ENCODE measurements at regions not wholly inside any gene's neighbourhood (a gene's known extent, or its start where the extent isn't known, plus 50 kb on each side); places are given as distances from the start of the nearest gene placed in this dataset.
"Not testable (repeated sequence)": the region's sequence is repeated elsewhere in the genome, so short reads cannot be mapped to it uniquely, and the experiment has no call there.

DNA sequence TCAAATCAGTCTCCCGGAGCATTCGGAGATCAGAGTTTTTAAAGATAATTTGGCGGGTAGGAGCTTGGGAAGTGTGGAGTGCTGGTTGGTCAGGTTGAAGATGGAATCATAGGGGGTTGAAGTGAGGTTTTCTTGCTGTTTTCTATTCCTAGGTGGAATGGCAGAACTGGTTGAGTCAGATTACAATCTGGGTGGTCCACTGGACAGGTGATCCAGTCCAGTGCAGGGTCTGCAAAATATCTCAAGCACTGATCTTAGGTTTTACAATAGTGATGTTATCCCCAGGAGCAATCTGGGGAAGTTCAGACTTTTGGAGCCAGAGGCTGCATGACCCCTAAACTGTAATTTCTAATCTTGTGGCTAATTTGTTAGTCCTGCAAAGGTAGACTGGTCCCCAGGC, 416.4 kb upstream of the MAGEB16 start:
- not testable (repeated sequence) for DNase-seq (ENCODE audit: low read depth)

DNA sequence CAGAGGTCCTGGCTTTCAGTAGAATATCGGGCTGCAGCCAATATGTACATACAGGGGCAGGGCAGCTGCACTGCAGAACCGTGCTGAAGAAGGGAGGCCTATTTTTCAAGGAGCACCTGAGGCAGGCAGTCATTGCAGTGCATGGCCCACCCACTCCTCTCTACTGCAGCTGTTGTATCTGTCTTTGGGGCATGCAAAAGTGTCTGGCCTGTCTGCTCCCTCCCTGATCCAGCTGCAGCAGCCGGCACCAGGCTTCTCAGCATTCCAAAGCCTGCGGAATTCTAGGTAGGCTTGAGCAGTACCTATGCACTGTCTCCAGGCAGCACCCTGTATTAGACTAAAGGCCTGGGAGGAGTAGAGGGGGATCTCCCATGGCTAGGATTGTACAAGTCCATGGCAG, 415.2 kb upstream of the MAGEB16 start:
- DNase-seq (ENCODE audit: low read depth), result no peak
- no peak overlapping the region for H3K4me3 ChIP-seq (ENCODE audit: low read depth, low read length)

More for the DNA sequence above, 416.4 kb upstream of the MAGEB16 start:
- not testable (repeated sequence) for H3K4me3 ChIP-seq (ENCODE audit: low read depth, low read length)

DNA sequence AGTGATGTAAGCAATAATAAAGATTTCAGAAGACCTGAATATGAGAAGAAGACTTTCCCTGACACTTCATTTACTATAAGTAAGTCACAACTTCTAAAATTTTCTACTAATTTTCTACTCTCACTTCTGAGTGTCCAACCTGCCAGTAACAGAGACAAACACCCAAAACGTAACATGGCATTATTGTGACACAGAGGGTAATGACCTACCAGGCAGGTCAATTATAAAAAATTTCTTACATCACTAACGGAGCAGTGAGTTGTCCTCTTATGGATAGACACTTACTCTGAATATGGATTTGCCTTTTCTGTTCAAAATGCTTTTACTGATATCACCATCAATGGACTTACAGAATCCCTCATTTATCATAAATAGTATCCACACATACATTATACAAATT, 405.9 kb upstream of the MAGEB16 start:
- no peak for DNase-seq (ENCODE audit: low read depth)
- no peak overlapping the region for H3K4me3 ChIP-seq (ENCODE audit: low read depth, low read length)

DNA sequence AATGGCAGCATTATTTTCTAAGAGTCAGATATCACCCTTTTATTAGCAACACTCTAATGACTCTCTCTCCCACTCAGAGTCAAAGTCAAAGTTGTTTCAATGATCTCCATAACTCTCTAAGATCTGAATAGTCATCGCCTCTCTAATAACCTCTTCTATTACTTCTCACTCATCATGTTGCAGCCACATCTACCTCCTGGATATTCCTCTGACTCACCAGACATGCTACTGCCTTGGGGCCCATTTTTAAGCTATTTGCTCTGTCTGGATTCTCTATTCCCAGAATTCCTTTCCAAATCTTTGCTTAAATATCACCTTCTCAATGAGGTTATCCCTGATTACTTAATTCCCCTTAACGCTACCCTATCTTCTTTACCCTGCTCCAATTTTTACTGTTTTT, 391.8 kb upstream of the MAGEB16 start:
- no peak overlapping the region for H3K4me3 ChIP-seq (ENCODE audit: low read depth, low read length)
- DNase-seq (ENCODE audit: low read depth), result no peak

DNA sequence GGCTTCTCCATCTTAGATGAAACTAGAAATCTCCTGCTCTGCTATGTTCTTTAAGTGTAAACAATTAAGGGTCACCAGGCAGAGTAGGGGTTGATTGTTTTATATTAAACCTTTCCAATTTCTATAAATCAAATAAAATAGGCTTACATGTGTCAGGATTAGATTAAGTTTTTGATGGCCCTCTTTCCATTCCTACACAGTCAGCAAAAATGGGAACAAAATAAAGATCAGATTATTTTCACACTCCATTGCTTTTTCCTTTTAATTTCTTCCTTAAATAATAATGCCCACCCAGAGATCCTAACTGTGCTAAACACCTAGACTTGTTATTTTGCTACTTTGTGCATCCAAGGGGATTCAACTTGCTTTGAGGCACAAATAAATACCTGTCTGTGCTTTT, 381.4 kb upstream of the MAGEB16 start:
- H3K4me3 ChIP-seq (ENCODE audit: low read depth, low read length), result no peak overlapping the region
- DNase-seq (ENCODE audit: low read depth), result no peak

DNA sequence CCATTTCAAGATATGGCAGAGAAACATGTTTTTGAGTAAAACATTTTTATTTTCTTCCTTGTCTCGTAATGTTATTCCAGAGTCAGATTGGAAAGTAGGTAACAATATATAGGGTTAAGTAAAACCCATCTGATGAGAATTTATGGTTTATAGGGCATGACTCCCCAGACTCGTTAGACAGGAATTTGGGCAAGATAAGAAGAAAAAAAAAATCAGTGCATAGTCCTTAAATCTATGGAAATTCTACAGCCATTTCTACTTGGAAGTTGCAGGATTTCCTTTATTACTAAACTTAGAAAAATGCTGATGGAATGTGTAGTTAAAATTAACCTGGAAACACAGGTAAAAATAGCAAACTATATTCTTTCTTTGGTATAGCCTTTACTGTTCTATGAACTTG, 366.1 kb upstream of the MAGEB16 start:
- DNase-seq (ENCODE audit: low read depth), result no peak
- no peak overlapping the region for H3K4me3 ChIP-seq (ENCODE audit: low read depth, low read length)

DNA sequence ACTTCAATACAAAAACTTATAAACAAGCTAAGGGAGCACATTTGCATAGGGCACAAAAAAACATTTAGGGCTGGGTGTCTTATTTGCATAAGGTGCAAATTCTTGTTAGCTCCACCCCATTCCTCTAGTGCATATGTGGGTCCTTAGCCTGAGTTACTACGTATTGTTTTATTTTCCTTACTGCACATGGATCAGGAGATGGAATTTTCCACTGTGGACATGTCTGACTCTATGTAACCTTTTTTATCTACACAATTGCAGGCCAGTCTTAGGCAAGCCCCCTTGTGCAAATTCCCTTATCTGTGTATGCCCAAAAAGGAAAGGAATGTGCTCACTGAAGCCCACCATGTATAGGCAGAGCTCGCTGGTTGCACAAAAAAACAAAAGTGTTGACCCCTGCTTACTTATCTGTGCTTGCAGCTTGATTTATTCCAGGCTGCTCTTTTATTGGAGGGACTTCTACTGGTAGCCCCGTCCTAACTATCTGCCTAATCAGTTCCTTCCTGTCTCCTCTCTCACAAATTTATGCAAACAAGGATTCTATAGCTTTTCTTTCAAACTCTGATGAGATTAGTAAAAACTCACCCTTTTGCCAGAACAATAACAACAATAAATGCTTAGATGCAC, 359.0 kb upstream of the MAGEB16 start:
- no peak for DNase-seq (ENCODE audit: low read depth)
- no peak overlapping the region for H3K4me3 ChIP-seq (ENCODE audit: low read depth, low read length)

DNA sequence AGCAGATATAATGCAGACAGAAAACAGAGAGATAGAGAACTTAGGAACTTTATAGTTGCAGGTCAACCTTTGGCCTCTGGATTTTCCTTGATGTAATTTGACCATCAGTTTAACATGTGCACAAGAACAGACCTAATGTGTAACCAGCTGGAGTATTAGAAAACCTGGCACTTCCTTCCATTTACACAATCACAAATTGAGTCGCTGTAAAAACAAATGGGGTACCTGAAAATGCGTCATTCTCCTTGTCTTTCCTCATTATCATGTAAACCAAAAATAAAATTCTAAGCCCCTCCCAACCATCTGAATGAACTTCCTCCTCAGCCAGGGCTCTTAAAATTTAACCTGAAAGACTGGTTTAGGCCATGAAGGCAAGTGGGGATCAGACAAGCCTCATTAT, 358.4 kb upstream of the MAGEB16 start:
- no peak overlapping the region for H3K4me3 ChIP-seq (ENCODE audit: low read depth, low read length)
- no peak for DNase-seq (ENCODE audit: low read depth)

DNA sequence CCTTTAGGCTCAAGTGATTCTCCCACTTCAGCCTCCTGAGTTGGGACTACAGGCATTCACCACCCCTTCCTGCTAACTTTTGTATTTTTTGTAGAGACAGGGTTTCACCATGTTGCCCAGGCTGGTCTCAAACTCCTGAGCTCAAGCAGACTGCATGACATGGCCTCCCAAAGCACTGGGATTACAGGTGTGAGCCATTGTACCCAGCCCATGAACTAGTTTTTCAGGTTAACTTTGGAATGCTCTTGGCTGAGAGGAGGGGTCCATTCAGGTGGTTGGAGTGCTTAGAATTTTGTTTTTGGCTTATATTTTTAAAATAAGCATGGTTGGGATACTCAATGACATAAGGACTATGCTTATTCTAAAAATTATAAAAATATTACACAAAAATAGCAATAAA, 355.7 kb upstream of the MAGEB16 start:
- no peak for DNase-seq (ENCODE audit: low read depth)
- H3K4me3 ChIP-seq (ENCODE audit: low read depth, low read length), result no peak overlapping the region

DNA sequence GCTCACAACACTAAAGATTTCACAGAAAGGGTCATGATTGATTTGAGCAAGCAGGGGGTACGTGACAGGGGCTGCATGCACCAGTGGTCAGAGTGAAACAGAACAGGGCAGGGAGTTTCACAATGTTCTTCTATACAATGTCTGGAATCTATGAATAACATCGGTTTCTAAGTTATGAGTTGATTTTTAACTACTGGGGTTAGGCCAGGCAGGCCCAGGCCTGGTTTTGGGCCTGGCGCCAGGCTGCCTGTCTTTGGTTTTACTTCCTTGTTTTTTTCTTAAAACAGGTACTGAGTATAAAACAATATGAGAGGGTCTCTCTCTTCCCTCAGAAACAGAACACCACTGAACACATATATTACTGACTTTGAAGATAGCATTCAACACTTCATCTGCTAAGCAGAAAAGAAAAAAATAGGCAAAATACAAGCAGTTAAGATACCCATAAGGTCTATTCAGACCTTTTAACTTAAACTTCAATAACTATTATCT, 355.0 kb upstream of the MAGEB16 start:
- not testable (repeated sequence) for H3K4me3 ChIP-seq (ENCODE audit: low read depth, low read length); DNase-seq (ENCODE audit: low read depth)

DNA sequence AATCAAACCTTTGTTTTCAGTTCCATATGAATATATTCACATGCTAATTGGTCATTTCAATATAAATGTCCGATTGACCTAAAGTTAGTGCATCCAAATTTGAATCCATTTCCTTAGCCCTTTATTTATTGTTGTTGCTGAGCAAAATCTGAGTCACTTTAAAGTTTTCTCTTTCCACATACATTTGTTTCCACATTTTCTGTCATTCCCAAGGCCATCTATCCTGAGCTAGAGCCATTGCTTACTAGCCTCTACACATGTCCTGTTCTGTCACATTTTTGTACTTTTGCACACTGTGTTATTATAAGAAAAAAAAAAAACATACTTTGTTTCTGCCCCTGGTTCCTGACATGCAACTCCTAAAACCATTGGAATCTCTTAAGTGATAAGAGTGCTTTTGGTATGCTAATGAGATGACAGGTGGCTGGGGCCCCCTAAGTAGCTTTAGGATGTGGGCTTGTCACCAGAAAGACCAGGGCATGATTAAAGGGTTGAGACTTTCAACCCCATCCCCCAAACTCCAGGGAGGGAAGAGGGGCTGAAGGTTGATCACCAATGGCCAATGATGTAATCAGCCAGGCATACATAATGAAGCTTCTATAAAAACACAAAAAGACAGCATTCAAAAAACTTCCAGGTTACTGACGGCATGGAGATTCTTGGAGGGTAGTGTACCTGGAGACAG, 353.3 kb upstream of the MAGEB16 start:
- DNase-seq (ENCODE audit: low read depth), result no peak

DNA sequence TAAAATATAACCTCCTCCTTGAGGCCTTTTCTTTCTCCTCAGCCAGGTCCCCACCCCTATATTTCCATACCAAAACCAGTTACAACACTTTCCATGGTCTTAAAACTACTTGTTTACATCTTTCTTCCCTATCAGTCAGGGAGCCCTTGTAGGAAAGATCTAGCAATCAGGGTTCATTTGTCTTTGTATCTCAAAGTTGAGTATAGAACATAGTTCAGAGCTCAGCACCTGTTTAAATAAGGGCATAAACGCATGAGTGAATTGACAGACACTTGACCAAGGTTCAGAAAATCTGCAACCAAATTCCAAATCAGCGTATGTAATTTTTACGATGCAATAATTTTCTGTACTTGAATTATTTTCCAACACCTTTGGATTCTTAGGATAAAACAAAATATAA, 352.2 kb upstream of the MAGEB16 start:
- no peak overlapping the region for H3K4me3 ChIP-seq (ENCODE audit: low read depth, low read length)
- no peak for DNase-seq (ENCODE audit: low read depth)

More for the DNA sequence above, 353.3 kb upstream of the MAGEB16 start:
- H3K4me3 ChIP-seq (ENCODE audit: low read depth, low read length), result no peak overlapping the region

DNA sequence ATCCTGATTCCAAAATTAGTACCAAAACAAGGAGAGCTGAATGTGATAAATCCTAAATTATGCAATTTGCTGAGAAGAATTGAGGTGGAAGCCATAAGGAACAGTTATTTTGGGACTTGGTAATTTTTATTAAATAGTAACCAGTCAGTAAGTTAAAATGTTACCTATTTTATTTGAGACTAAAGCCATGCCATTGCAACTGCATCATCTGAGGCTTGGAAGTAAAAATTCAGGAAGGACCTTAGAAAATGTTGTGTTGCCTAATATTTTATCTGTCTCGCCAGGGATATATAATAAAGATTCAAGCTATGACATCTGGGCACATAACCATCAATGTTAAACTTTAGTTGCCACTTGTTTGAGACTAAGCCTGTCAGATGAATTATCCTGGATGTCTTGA, 341.3 kb upstream of the MAGEB16 start:
- no peak for DNase-seq (ENCODE audit: low read depth)
- no peak overlapping the region for H3K4me3 ChIP-seq (ENCODE audit: low read depth, low read length)

DNA sequence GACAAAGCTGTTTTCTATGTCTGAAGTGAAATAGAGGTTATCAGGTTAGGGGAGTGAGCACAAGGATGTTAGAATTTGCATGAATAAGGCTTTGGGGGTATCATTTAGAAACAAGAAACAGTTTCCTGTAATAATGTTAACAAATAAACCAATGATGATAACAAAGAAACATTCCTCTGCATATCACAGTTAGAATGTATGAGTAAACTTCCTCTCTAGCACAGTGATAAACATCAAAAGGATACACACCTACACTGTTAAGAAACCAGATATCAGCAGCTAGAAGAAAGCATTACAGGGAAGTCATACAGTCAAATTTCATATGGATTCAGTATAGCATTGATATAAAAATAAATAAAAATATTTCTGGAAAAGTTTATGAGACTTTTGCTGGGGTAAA, 340.0 kb upstream of the MAGEB16 start:
- DNase-seq (ENCODE audit: low read depth), result no peak
- H3K4me3 ChIP-seq (ENCODE audit: low read depth, low read length), result no peak overlapping the region

DNA sequence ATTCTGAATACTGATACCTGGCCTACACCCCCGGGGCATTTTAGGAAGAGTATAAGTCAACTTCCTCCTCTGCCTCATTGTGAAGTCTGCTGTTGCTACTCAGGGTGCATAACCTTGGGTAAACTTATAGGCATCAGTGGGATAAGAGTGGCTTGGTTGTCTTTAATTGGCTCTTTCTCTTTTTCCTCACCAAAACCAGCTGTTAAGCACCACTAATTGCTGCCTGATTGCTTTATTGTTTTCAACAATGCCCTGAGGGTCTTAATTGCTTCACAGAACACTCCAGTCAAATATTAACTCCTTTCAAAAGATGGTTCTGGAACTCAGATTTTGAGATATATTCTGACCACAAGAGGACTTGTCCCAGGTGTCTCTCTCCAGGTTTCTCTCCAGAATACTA, 337.0 kb upstream of the MAGEB16 start:
- DNase-seq (ENCODE audit: low read depth), result no peak
- H3K4me3 ChIP-seq (ENCODE audit: low read depth, low read length), result no peak overlapping the region

DNA sequence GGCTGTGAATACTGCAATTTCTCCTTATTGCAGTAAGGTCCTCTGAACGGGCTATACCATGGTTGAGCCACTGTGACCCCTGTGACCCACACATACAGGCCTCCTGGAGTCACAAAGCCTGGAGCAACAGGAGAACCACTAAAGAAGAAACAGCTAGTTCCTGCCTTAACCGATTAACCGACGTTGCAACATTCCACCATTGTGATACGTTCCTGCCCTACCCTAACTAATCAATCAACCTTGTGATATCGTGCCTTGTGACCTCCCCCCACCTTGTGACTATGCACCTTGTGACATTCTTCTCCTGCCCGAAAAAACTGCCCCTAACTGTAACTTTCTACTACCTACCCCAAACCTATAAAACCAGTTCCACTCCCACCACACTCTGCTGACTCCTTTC, 301.5 kb upstream of the MAGEB16 start:
- not testable (repeated sequence) for H3K4me3 ChIP-seq (ENCODE audit: low read depth, low read length); DNase-seq (ENCODE audit: low read depth)

DNA sequence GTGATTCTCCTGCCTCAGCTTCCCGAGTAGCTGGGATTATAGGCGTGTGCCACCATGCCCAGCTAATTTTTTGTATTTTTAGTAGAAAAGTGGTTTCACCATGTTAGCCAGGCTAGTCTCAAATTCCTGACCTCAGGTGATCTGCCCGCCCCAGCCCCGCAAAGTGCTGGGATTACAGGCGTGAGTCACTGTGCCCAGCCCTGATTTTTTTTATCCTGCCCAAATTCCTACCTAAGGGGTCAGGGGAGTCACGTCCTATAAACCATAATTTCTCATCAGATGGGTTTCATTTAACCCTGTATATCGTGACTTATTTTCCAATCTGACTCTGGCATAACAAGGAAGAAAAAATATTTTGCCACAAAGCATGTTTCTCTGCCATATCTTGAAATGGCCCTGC, 300.7 kb upstream of the MAGEB16 start:
- not testable (repeated sequence) for DNase-seq (ENCODE audit: low read depth); H3K4me3 ChIP-seq (ENCODE audit: low read depth, low read length)

DNA sequence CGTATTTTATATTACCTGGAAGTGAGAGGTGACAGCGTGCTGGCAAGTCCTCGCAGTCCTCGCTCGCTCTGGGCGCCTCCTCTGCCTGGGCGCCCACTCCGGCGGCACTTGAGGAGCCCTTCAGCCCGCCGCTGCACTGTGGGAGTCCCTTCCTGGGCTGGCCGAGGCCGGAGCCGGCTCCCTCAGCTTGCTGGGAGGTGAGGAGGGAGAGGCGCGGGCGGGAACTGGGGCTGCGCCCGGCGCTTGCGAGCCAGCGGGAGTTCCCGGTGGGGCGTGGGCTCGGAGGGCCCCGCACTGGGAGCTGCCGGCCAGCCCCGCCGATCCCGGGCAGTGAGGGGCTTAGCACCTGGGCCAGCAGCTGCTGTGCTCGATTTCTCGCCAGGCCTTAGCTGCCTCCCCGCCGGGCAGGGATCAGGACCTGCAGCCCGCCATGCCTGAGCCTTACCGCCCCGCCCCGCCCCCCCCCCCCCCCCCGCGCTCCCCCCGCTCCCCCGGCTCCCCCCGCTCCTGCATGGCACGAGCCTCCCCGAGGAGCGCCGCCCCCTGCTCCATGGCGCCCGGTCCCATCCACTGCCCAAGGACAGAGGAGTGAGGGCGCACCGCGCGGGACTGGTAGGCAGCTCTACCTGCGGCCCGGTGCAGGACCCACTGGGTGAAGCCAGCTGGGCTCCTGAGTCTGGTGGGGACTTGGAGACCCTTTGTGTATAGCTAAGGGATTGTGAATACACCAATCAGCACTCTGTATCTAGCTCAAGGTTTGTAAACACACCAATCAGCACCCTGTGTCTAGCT, 298.9 kb upstream of the MAGEB16 start:
- DNase-seq (ENCODE audit: low read depth), result no peak
- H3K4me3 ChIP-seq (ENCODE audit: low read depth, low read length), result no peak overlapping the region

DNA sequence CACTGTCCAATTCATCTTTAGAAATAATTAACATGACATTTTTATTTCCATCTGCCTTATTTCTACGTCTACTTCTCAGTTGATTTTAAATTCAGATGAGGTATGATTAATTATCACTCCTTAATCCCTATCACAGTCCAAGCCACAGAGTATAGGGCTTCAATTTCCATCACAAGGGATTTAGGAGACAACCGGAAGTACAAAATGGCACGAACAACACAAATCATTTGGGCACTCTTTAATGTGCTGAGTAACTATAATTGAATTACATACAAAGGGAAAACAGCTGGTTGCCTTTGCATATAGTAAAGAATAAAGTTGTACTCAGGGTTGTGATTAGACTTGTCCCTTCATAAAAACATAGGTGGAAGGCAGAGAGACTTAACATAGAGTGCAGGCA, 290.4 kb upstream of the MAGEB16 start:
- H3K4me3 ChIP-seq (ENCODE audit: low read depth, low read length), result no peak overlapping the region
- no peak for DNase-seq (ENCODE audit: low read depth)

DNA sequence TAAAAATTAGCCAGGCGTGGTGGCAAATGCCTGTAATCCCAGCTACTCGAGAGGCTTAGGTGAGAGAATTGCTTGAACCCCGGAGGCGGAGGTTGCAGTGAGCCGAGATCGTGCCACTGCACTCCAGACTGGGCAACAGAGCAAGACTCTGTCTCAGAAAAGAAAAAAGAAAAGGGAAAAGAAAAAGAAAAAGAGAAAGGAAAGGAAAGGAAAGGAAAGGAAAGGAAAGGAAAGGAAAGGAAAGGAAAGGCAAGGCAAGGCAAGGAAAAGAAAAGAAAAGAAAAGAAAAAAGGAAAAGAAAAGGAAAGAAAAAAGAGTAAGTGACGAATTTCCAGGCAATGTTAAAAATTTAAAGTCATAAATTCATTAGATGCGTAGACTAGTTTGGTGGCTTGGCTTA, 250.1 kb upstream of the MAGEB16 start:
- H3K4me3 ChIP-seq (ENCODE audit: low read depth, low read length); DNase-seq (ENCODE audit: low read depth): not testable (repeated sequence)

DNA sequence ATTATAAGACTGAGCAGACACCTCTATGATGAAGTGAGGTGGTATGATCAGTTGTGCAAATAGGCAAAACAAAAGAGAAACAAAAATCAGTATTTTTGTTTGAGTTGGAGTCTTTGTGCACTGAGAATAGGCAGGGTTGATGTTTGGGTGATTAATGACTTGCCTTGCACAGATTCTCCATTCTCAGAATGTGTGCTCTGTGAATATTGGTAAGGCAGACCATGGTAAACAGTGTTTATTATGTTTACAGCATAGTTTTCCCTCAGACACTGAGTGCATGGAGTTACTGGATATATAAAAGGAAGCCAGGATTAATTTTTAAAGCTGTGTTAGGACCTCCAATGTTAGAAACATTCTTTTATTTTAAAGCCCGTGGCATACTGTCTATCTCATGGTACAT, 240.2 kb upstream of the MAGEB16 start:
- H3K4me3 ChIP-seq (ENCODE audit: low read depth, low read length), result no peak overlapping the region
- no peak for DNase-seq (ENCODE audit: low read depth)

Data from skeletal muscle cell (primary cell).